ENCODE measurements at regions not wholly inside any gene's neighbourhood (a gene's known extent, or its start where the extent isn't known, plus 50 kb on each side); places are given as distances from the start of the nearest gene placed in this dataset.

DNA sequence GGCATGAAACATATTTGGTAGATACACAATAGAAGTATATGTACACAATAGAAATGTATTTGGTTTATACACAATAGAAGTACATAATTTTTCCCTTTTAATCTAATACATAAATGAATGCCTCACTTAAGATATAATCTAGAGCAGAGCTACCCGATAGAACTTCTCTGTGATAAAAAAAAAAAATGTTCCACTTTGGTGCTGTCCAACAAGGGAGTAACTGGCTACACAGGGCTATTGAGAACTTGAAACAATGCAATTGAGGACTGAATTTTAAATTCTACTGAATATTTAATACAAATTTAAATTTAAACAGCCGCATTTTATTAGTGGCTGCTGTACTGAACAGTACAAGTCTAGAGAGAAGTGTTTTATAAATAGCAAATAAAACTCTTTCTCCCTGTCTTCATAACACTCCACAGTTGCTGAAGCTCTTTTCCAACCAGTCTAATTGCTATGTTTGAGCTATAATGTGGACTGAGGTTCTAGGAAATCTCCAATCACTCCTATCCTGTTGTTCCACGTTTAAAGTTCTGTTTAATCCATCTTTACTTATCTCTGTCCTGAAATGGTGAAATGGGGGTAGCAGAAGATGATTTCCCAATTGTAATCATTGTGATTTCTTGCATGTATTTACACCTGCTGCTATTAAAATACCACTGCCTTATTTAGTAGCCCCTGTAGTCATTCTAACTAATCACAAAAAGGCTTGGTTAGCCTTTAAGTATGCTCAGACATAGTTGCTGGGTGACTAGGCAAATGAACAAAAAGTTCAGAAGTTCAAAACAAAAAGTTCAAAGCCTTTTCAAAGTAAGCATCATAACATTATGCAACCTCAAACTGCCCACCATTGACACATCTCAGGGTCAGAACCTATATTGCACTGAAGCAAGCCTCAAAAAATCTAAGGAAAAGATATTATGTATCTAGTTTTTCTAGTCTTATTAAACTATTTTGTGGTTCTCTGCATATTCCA lies 192.3 kb upstream of the C1orf87 start:
- Histone ChIP-seq H2BK120ac (ENCODE audit: low read depth, low read length, poor library complexity, severe bottlenecking) (no peak overlapping the region), H3K23ac (ENCODE audit: insufficient read length, low read depth, low read length) (no peak overlapping the region), H3K27me3 (ENCODE audit: insufficient read depth, low read length) (no peaks in the 10 kb centered on the region; the same call in 1 of the 2 replicates), H3K79me1 (ENCODE audit: insufficient read depth, low read depth, low read length, poor library complexity, severe bottlenecking) (no peaks in the 10 kb centered on the region), H4K8ac (replicated peaks; ENCODE audit: insufficient read length, low read depth, low read length) (no peak overlapping the region), H2BK15ac (ENCODE audit: low read depth, low read length) (no peak overlapping the region), H3K9ac (ENCODE audit: extremely low read depth, insufficient read length, low read length) (no peak overlapping the region), H3K79me2 (ENCODE audit: insufficient read depth, low read length) (no peaks in the 10 kb centered on the region), H2BK20ac (ENCODE audit: low read depth, low read length, poor library complexity, severe bottlenecking) (no peak overlapping the region), H3K4ac (ENCODE audit: low read depth, low read length) (no peak overlapping the region), H4K91ac (ENCODE audit: insufficient read length, low read depth, low read length) (no peak overlapping the region), H2BK12ac (ENCODE audit: insufficient read length, low read depth, low read length) (no peak overlapping the region), H3K56ac (ENCODE audit: insufficient read length, low read depth, low read length) (no peak overlapping the region), H3K14ac (ENCODE audit: insufficient read depth, low read length) (no peak overlapping the region), H3K9me3 (ENCODE audit: control insufficient read depth, low read depth, low read length) (no peaks in the 10 kb centered on the region), H3K4me1 (ENCODE audit: insufficient read depth, low read length) (no peaks in the 10 kb centered on the region), H3K27ac (ENCODE audit: insufficient read length, low read depth, low read length) (no peak overlapping the region), H4K5ac (ENCODE audit: insufficient read length, low read depth, low read length) (no peak overlapping the region), H2AK5ac (ENCODE audit: insufficient read length, low read length) (no peak overlapping the region), H2BK5ac (ENCODE audit: insufficient read length, low read length) (no peak overlapping the region), H3K4me2 (ENCODE audit: insufficient read depth, insufficient read length, low read length) (no peak overlapping the region), H4K20me1 (ENCODE audit: control insufficient read depth, insufficient read depth, insufficient read length) (no peaks in the 10 kb centered on the region), H3K23me2 (ENCODE audit: insufficient read length, low read depth, low read length, poor library complexity, severe bottlenecking) (no peaks in the 10 kb centered on the region), H3T11ph (ENCODE audit: low read length) (no peak overlapping the region), H3K18ac (ENCODE audit: insufficient read length, low read depth, low read length) (no peak overlapping the region), H2AFZ (ENCODE audit: low read length) (no peak overlapping the region)
- Mint-ChIP-seq H3K36me3 (ENCODE audit: insufficient read depth in 1 of 3, low read depth in 3 of 3) (no peaks in the 10 kb centered on the region; a peak in 1 of 7 replicates), H3K27me3 (ENCODE audit: low read depth) (no peaks in the 10 kb centered on the region; the same call in 1 of the 2 replicates), H3K4me3 (no peak overlapping the region), H3K27ac (no peak overlapping the region), H3K4me1 (no peaks in the 10 kb centered on the region), H3K9me3 (peaks cover 0 to 3% of the 10 kb centered on the region in 2 experiments; a peak in 2 of 5 replicates)
- TF ChIP-seq, protein P1, sequence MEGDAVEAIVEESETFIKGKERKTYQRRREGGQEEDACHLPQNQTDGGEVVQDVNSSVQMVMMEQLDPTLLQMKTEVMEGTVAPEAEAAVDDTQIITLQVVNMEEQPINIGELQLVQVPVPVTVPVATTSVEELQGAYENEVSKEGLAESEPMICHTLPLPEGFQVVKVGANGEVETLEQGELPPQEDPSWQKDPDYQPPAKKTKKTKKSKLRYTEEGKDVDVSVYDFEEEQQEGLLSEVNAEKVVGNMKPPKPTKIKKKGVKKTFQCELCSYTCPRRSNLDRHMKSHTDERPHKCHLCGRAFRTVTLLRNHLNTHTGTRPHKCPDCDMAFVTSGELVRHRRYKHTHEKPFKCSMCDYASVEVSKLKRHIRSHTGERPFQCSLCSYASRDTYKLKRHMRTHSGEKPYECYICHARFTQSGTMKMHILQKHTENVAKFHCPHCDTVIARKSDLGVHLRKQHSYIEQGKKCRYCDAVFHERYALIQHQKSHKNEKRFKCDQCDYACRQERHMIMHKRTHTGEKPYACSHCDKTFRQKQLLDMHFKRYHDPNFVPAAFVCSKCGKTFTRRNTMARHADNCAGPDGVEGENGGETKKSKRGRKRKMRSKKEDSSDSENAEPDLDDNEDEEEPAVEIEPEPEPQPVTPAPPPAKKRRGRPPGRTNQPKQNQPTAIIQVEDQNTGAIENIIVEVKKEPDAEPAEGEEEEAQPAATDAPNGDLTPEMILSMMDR (conservative IDR thresholded peaks at IDR 0.05), result no peak
- no peak for DNase-seq
- no CpG with 5 or more reads among the region's 3 CpGs for WGBS (ENCODE audit: extremely low coverage, insufficient read length, low lambda C conversion rate)
